SHP77 treated with DMSO at 0.1 percent for 48 hours (cell line): ENCODE measurements at regions not wholly inside any gene's neighbourhood (a gene's known extent, or its start where the extent isn't known, plus 50 kb on each side); places are given as distances from the start of the nearest gene placed in this dataset.
"Not testable (repeated sequence)": the region's sequence is repeated elsewhere in the genome, so short reads cannot be mapped to it uniquely, and the experiment has no call there.

ENCODE experiments used
- DNase-seq: peaks from one replicate; lab custom pipeline; 2025; lab: John Stamatoyannopoulos, UW

DNA sequence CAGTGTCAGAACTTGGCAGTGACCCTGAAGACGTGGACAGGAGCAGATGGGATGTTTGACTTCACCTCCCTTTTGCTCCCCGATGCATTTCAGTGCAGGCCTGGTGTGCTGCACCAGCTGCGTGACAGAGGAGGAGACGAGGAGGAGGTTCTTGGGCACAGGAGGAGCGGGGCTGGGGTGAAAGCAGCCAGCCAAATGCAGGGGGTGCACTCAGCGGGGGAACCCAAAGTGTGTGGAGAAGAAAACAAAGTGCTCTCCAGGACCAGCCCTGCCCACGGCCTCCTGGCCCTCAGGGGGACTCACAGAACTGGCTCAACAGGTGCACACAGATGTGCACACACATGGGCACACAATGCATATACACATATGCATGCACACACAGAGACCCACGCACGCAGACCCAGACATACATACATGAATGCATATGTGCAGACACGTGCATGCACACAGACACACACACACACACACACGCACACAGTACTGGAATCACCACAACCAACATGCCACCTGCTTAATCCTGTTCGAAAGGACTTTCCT, 91.7 kb upstream of the SFSWAP start:
- no peak for DNase-seq

DNA sequence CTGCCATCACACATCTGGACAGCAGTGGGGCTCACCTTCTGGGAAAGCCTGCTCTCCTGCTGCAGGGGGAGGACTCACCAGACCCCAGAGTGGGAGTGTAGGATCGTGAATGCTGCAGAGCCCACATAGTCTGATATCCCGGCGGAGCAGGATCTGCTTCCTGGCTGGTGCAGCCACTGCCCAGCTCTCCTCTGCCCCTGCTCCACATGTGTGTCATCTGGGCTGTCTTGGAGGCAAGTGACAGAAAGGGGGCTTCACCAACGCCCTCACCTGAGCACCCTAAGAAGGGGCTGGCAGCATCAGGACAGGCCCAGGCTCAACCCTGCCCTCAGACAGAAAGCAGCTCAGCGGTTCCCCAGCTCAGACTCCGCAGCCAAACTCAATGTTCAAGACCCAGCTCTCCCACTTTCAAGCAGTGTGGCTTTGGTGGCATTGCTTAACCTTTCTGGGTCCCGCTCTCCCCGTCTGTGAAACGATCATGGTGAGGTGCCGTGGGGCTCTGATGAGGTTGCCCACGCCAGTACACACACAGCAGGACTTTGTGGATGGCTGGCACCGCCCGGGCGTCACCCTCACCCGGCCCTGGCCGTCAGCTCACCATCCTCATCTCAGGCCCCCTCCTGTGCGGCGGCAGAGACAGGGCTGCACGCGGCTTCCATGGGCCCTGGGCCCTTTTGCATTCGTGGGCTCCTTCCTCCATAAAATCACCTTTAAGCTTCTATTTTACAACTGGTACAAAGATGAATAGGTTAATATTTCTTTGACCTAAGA, 91.0 kb upstream of the SFSWAP start:
- DNase-seq = no peak

DNA sequence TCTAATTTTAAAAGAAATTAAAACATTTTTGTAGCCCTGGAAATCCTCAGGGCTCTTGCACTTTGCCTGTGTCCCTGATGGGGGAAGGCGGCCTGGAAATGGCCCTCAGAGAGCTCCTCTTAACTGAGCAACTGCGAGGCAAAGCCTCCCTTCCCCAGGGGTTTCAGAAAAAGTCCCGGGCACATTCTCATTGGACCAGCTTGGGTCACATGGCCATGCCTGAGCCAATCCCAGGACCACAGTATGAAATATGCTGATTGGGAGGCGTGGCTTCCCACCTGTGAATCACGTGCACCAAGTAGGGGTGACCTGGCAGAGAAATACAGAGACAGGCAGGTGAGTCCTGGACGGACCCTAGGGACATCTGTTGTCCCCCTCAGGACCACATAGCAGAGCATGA, 90.4 kb upstream of the SFSWAP start:
- DNase-seq = no peak

DNA sequence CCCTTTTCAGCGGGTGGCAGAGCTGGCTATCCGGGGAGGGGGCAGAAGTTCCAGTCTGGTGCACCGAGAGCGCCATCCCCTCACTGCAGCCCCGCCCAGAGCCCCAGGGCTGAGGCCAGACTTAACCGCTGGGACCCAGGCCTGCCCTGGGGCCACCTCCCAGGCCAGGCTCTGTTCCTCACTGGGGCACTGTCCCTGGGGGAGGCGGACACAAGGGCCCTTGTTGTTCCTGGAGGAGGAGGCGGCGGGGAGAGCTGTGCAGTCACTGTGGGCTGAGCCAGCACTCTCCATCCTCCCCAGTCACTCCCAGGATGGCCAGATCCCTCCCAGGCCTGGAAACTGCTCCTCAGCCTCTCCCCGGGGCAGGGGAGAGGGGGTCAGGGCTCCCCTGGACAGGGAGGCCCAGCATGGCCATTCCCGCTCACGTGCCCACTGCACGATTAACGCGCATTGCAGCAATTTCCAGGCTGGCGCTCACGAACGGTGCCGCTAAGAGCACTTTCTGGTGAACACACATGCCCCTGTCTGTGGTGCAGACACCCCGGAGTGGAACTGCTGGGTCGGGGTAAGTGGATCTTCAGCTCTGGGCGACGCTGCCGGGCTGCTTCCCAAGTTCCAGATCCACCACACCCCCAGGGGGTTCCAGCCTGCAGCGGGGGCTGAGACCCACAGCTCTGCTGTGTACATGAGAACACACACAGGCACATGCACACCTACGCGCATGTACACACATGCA, 89.8 kb upstream of the SFSWAP start:
- DNase-seq = no peak

DNA sequence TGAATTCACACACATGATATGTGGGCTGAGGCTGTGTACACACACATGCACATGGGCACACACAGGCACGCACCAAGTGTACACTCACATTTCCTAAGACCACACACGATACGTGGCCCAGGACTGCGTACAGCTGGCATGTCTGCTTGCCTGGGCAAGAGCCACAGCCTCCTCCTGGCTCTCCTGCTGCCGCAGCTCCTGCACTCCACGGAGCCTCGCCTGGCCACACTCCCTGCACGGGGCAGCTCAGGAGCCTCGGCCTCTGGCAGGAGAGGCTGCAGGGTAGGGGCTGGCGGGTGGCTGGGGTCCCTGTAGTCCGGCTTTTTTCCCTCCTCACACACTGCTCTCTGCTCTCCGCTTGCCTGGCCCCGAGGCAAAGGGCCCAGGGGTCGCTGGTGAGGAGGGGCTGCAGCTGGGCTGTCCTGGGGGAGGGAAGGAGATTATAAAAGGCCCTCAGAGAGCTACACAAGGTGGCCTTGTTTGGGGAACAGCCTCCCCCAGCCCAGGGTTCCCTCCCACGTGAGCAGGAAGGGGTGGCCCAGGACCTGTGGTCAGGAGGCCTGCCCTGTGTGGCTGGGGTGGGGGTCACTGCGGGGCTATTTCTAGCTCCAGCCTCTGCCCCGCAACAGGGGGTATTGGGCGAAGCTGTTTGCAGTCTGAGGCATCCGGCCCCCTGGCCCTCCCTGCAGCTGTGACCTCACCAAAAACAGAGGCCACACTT, 89.0 kb upstream of the SFSWAP start:
- no peak for DNase-seq

DNA sequence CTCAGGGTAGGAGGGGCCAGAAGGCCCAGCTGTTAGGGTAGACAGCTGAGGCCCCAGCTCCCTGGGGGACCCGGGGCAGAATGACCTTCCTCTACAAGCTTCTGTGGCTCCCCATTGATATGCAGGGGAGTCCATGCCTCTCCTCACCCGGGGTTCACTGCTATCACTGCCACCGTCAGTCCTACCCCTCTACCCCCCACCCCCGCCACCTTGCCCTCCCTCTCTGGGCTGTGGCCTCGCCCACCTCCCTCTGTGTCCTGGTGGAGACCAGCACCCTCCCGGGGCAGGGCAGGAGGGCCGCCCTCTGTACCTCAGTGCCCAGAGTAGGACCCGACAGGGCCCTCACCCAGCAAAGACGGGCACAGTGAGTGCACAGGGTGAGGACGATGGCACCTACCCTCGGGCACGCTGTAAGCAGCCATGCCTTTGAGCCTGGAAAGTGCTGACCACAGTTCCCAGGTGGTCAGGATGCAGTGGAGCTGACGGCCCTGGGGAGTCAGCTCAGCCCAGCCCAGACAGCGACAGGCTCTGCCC, 88.4 kb upstream of the SFSWAP start:
- DNase-seq = no peak

DNA sequence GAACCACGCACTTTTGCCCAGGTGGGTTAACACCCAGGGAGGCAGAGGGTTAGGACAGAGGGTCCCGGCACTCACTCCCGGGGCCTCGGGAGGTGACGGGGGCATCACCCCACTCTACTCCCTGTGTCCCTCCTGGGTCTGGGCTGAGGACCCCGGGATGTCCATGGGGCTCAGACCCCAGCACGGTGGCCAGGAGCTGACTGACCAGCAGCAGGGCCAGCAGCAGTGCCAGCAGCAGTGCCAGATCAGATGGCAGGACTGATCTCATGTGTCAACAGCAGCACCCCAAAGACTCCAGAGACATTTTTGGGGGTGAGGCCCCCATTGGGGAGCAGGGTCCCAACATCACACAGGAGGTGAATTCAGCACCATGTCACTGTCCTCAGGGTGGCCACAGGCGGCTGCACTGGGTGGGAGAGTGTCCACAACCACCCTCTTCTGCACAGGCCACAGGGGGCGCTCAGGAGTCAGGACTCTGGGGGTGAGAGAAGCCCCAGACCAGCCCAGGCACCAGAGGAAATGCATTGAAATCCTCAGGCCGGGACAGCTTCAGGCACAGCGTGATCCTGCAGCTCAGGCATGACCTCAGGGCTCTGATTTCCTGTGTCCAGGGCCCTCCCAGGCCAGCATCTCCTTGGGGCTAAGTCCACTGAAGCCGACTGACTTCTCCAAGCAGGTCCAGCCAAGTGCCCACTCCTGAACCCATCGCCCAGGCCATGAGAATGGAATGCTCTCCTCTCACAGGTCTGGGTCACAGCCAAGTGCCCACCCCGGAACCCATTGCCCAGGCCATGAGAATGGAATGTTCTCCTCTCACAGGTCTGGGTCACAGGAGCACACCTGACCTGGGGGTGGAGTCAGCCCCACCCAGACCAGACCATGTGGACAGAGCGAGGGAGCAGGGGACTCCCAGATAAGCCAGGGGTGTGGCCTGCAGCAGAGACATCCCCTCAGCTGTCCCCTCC, 87.2 kb upstream of the SFSWAP start:
- DNase-seq = not testable (repeated sequence)

DNA sequence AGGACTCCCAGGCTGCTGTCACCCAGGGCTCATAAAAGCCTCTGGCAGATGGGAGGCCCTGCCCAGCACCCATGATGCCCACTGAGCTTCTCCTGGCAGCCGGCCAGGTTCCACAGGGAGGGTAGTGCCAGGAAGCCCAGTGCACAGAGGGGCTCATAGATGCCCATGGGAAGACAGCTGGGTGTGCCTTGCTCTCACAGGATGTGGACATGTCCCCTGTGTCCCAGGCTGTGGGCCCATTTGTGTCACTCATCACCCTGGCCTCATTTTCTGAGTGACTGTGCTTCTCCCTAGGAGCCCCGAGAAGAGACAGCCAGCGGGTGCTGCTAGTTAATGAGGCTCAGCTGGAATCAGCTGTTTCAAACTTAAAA, 86.5 kb upstream of the SFSWAP start:
- DNase-seq = not testable (repeated sequence)

DNA sequence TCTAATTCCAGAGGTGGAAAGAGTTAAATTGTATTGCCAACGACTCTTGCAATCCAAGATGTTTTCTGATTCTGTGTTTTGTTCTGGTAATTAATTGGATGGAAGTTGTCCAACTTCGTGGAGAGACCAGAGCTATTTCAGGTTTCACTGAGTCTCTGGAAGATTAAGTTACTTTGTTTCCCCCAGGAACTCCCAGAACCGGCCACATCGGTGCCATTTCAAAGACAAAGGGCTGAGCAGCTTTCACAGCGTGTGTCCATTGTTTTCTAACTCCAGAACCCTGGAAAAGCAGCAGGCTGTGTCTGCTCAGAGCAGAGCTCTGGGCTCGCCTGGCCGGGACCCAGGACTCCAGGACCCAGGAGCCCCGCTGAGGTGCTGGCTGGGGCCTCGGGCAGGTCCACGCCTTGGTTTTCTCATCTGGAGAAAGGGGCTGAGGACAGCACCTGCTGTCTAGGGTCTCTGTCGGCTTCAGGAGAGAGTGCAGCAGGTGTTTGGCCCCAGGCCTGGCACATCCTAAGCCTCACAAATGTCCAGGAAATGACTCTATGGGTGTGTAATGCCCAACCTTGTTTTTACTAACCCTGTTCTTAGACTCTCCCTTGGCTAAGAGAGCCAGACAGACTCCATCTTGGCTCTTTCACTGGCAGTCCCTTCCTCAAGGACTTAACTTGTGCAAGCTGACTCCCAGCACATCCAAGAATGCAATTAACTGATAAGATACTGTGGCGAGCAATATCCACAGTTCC, 86.0 kb upstream of the SFSWAP start:
- not testable (repeated sequence) for DNase-seq

DNA sequence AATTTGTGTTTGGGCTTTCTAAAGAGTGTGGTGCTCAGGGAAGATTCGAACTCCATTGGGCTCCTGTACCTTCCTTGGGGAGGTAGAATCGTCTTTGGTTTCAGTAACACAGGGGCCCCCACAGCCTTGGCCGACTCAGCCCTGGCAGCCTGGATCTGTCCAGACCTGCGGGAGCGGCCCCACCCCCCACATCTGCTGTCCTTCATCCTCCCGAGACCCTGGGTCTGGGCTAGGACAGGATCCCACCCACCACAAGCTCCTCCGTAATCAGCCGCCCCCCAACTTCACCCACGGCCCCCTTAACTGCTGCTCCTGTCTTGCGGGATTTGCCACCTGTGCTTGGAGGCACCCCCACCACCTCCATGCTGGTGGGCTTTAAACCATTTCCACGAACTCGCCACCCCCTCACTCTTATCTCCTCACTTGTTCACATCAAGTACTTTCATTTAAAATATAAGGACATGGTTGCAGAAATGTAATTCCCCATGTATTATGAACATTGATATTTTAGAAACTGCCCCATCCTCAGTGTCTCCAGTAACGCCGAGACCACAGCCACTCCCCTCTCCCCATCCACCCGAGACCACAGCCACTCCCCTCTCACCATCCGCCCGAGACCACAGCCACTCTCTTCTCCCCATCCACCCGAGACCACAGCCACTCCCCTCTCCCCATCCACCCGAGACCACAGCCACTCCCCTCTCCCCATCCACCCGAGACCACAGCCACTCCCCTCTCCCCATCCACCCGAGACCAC, 84.7 kb upstream of the SFSWAP start:
- not testable (repeated sequence) for DNase-seq

DNA sequence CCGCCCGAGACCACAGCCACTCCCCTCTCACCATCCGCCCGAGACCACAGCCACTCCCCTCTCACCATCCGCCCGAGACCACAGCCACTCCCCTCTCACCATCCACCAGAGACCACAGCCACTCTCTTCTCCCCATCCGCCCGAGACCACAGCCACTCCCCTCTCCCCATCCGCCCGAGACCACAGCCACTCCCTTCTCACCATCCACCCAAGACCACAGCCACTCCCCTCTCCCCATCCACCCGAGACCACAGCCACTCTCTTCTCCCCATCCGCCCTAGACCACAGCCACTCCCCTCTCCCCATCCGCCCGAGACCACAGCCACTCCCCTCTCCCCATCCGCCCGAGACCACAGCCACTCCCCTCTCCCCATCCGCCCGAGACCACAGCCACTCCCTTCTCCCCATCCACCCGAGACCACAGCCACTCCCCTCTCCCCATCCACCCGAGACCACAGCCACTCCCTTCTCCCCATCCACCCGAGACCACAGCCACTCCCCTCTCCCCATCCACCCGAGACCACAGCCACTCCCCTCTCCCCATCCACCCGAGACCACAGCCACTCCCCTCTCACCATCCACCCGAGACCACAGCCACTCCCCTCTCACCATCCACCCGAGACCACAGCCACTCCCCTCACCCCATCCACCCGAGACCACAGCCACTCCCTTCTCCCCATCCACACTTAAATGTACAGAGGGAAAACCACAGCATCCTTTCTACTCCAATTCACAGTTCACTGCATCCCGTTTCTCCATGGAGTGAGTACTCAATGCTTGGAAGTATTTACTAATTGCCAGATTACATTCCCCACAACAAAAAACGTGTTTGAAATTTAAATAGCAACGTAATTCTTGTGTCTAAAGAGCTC, 83.5 kb upstream of the SFSWAP start:
- DNase-seq = not testable (repeated sequence)

DNA sequence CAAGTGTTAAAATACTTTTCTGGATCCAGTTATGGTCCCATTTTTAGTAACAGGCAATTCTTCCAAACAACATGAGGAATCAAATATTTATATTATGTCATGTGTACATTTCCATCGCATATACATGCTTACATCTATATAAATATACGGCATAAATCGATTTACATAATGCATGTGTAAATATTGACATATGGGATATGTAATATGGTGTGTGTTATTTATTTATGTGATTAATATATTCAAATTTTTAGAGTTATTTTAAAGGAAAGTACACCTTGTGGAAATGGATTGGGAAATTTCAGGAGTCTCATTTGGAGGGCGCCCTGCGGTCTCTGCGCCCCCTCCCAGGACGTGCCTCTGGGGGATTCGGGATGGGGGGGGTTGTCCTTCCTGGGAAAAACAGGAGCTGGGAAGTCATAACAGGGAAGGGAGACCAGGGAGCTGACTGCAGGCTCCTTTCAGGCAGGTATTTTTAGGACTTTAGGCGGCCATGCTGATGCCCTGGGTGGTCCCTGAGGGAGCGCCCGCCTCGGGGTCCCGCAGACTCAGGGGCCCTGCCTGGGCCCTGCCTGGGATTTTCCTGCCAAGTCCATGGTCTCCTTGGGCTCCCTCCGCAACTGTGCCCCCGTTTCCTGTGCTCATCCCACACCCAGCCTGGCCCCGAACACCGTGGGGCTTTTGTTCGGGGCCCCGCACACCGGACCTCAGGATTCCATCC, 82.7 kb upstream of the SFSWAP start:
- DNase-seq = no peak

DNA sequence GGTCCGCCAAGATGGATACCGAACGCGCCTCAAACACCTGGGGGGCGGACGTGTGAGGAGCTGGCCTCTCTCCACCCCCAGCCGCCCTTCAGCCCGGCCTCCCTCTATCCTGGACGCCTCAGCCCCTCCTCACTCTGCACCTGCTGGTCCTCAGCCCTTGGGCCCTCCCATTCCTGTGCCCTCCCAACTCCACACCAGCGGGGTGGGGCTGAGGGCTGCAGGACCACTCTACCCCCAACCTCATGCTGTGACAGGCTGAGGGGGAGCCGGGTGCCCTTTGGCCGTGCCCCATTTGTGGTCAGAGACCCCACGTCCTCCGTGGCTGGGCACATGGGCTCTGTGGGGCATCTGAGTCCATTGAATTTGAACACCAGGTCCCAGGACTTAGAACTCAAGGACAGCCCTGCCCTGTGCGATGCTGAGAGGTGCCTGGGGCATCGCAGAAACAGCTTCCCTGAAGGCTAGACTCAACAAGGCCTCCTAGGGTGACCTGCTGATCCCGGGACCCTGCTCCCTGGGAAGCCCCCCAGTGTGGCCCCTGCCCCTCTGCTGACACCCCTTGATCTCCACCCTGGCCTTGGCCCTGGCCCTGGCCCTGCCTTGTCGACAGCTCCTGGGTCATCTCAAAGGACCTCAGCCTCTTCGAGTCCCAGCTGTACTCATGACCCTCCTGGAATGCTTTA, 82.0 kb upstream of the SFSWAP start:
- no peak for DNase-seq

DNA sequence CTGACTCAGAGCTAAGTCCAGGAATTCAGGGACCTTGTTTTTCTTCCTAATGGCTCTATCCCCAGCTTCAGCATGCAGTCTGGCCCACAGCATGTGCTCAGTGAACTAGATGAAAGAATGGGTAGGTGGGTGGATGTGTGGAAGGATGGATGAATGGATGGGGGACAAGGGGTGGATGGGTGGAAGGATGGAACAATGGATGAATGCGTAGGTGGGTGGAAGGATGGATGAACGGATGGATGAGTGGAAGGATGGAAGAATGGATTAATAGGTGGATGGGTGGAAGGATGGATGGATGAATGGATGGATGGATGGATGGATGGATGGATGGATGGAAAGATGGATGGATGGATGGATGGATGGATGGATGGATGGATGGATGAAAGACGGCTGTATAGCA, 79.7 kb upstream of the SFSWAP start:
- no peak for DNase-seq

DNA sequence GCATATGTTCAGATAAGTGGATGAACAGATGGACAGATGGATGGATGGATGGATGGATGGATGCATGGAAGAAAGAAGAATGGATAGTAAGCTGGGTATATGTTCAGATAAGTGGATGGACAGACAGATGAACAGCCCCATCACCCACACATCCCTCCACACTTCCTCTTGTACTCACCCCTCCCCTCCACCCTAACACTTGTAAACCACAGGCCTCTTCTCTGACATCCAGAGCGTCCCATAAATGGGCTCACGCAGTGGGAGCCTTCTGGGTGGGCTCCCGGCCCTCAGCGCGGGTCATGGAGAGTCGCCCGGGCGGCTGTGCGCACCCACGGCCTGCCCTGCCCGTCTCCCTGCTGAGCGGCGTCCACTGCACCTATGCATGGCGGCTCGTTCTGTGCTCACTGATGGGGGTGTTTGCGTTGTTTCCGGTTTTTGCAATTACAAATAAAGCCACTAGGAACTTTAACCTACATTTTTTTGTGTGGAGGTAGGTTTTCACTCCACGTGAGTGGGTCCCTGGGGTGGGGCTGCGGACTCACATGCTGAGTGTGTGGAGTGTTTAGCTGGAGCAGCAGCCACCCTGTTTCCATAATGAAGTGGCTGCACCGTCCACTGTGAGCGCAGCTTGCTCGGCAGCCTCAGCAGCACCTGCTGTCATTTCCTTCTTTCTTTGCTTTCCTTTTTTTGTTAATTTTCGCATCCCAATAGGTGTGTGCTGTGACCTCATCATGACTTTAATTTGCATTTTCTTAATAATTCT, 78.8 kb upstream of the SFSWAP start:
- not testable (repeated sequence) for DNase-seq

DNA sequence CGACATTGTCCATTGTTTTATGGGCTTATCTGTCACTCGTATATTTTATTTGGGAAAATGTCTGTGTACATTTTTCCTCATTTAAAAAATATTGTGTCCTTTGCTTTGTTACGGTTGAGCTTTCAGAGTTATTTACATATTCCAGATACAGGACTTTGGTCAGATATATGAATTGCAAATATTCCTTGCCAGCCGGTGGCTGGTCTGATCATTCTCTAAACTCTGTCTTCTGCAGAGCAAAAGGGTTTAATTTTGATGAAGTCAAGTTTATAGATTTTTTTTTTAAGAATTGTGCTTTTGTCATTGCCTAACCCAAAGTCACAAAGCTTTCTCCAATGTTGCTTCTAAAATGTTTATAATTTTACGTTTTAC, 78.3 kb upstream of the SFSWAP start:
- not testable (repeated sequence) for DNase-seq

DNA sequence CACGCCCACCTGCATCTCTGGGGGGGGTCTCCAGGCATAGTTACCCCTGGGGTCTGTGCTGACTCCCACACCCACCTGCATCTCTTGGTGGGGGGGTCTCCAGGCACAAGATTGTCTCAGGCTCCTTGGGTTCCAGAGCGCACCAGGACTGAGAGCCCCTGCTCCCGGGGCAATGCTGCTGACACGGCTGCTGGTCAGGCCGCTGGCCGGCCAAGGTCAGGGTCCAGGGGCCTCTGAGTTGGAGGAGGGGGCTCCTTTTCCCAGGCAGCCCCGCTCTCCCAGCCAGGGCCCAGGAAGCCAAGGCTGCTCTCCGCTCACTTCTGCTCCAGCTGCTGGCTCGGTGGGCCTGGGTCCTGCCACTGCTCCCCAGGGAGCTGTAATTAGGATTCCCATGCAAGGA, 77.3 kb upstream of the SFSWAP start:
- not testable (repeated sequence) for DNase-seq
